H9 (cell line): ENCODE measurements at regions not wholly inside any gene's neighbourhood (a gene's known extent, or its start where the extent isn't known, plus 50 kb on each side); places are given as distances from the start of the nearest gene placed in this dataset.

Experiments
- DNase-seq: peaks from one replicate; pipeline ENCODE4 v3.0.0-alpha.2; 2017
- H2AFZ ChIP-seq: one replicate; pipeline ENCODE4 v1.6.1; 2013; ENCODE audit warnings: mild to moderate bottlenecking, low read length, control low read depth, moderate library complexity
- H2AK5ac ChIP-seq: 2 replicates; pipeline ENCODE4 v1.6.1; 2013; ENCODE audit warnings: low read length, control low read depth, mixed read lengths; ENCODE audit not compliant: insufficient read length
- H2BK120ac ChIP-seq: one replicate; pipeline ENCODE4 v1.6.1; 2013; ENCODE audit warnings: low read depth, mild to moderate bottlenecking, low read length, control low read depth, inconsistent platforms; ENCODE audit not compliant: poor library complexity, severe bottlenecking
- H2BK12ac ChIP-seq: 2 replicates; pipeline ENCODE4 v1.6.1; 2013; ENCODE audit warnings: low read length, control low read depth, mixed read lengths, low read depth; ENCODE audit not compliant: insufficient read length
- H2BK15ac ChIP-seq: 2 replicates; pipeline ENCODE4 v1.6.1; 2013; ENCODE audit warnings: low read depth, low read length, control low read depth
- H2BK20ac ChIP-seq: one replicate; pipeline ENCODE4 v1.6.1; 2013; ENCODE audit warnings: low read depth, mild to moderate bottlenecking, low read length, control low read depth, inconsistent platforms; ENCODE audit not compliant: poor library complexity, severe bottlenecking
- H2BK5ac ChIP-seq: 2 replicates; pipeline ENCODE4 v1.6.1; 2013; ENCODE audit warnings: low read length, control low read depth, mixed read lengths; ENCODE audit not compliant: insufficient read length
- H3K14ac ChIP-seq: 2 replicates; pipeline ENCODE4 v1.6.1; 2013; ENCODE audit warnings: low read length, control low read depth; ENCODE audit not compliant: insufficient read depth
- H3K18ac ChIP-seq: 2 replicates; pipeline ENCODE4 v1.6.1; 2013; ENCODE audit warnings: low read depth, mild to moderate bottlenecking, mixed read lengths, low read length, control low read depth; ENCODE audit not compliant: insufficient read length
- H3K23ac ChIP-seq: 2 replicates; pipeline ENCODE4 v1.6.1; 2013; ENCODE audit warnings: low read length, control low read depth, mixed read lengths, low read depth; ENCODE audit not compliant: insufficient read length
- H3K23me2 ChIP-seq: 2 replicates; pipeline ENCODE4 v1.6.1; 2013; ENCODE audit warnings: low read depth, mild to moderate bottlenecking, mixed read lengths, low read length, control low read depth; ENCODE audit not compliant: insufficient read length, poor library complexity, severe bottlenecking
- H3K27ac ChIP-seq: 2 replicates; pipeline ENCODE4 v1.5.1; 2013; ENCODE audit warnings: low read length, control low read depth, mixed read lengths, low read depth; ENCODE audit not compliant: insufficient read length
- H3K27me3 ChIP-seq: 2 replicates; pipeline ENCODE4 v1.6.1; 2013; ENCODE audit warnings: low read length, control low read depth, inconsistent platforms; ENCODE audit not compliant: insufficient read depth
- H3K4ac ChIP-seq: 2 replicates; pipeline ENCODE4 v1.6.1; 2013; ENCODE audit warnings: low read depth, mild to moderate bottlenecking, control low read depth, inconsistent platforms, low read length, moderate library complexity
- H3K4me1 ChIP-seq: 2 replicates; pipeline ENCODE4 v1.6.1; 2013; ENCODE audit warnings: low read length, control low read depth, inconsistent platforms; ENCODE audit not compliant: insufficient read depth
- H3K4me2 ChIP-seq: 2 replicates; pipeline ENCODE4 v1.6.1; 2013; ENCODE audit warnings: low read length, control low read depth, mixed read lengths; ENCODE audit not compliant: insufficient read length, insufficient read depth
- H3K56ac ChIP-seq: 2 replicates; pipeline ENCODE4 v1.6.1; 2013; ENCODE audit warnings: low read depth, mild to moderate bottlenecking, mixed read lengths, low read length, control low read depth; ENCODE audit not compliant: insufficient read length
- H3K79me1 ChIP-seq: 2 replicates; pipeline ENCODE4 v1.6.1; 2013; ENCODE audit warnings: low read depth, mild to moderate bottlenecking, moderate library complexity, low read length, control low read depth, inconsistent platforms; ENCODE audit not compliant: insufficient read depth, poor library complexity, severe bottlenecking
- H3K79me2 ChIP-seq: 2 replicates; pipeline ENCODE4 v1.6.1; 2013; ENCODE audit warnings: low read length, control low read depth, inconsistent platforms; ENCODE audit not compliant: insufficient read depth
- H3K9ac ChIP-seq: 2 replicates; pipeline ENCODE4 v1.6.1; 2013; ENCODE audit warnings: low read length, control low read depth, mixed read lengths; ENCODE audit not compliant: insufficient read length; ENCODE audit errors: extremely low read depth
- H3K9me3 ChIP-seq: one replicate; pipeline ENCODE4 v1.6.1; 2013; ENCODE audit warnings: low read depth, low read length, inconsistent platforms; ENCODE audit not compliant: control insufficient read depth
- H3T11ph ChIP-seq: one replicate; pipeline ENCODE4 v1.6.1; 2013; ENCODE audit warnings: mild to moderate bottlenecking, low read length, control low read depth, inconsistent platforms
- H4K20me1 ChIP-seq: one replicate; pipeline ENCODE4 v1.6.1; 2013; ENCODE audit not compliant: control insufficient read depth, insufficient read length, insufficient read depth
- H4K5ac ChIP-seq: 2 replicates; pipeline ENCODE4 v1.6.1; 2013; ENCODE audit warnings: low read depth, mild to moderate bottlenecking, mixed read lengths, low read length, control low read depth; ENCODE audit not compliant: insufficient read length
- H4K8ac ChIP-seq: replicated peaks from 2 replicates; pipeline ENCODE4 v1.6.1; 2013; ENCODE audit warnings: low read length, control low read depth, mixed read lengths, low read depth; ENCODE audit not compliant: insufficient read length
- H4K91ac ChIP-seq: 2 replicates; pipeline ENCODE4 v1.6.1; 2013; ENCODE audit warnings: low read depth, mild to moderate bottlenecking, moderate library complexity, mixed read lengths, low read length, control low read depth; ENCODE audit not compliant: insufficient read length
- H3K27ac Mint-ChIP-seq, 3 experiments: 2 replicates in 2 of 3; 3 replicates in 1 of 3; pipeline ENCODE4 v1.8.0; 2020 to 2021; ENCODE audit warnings: mixed read lengths in 3 of 3, mild to moderate bottlenecking in 1 of 3, moderate library complexity in 1 of 3
- H3K27me3 Mint-ChIP-seq: 2 replicates; pipeline ENCODE4 v1.8.0; 2021; ENCODE audit warnings: low read depth, mild to moderate bottlenecking, moderate library complexity, mixed read lengths
- H3K36me3 Mint-ChIP-seq, 3 experiments: 2 replicates in 2 of 3; 3 replicates in 1 of 3; pipeline ENCODE4 v1.8.0; 2020 to 2021; ENCODE audit warnings: low read depth in 3 of 3, mixed read lengths in 3 of 3; ENCODE audit not compliant: insufficient read depth in 1 of 3
- H3K4me1 Mint-ChIP-seq, 2 experiments: 2 replicates each; pipeline ENCODE4 v1.8.0; 2020; ENCODE audit warnings: mixed read lengths in 2 of 2
- H3K4me3 Mint-ChIP-seq, 2 experiments: 2 replicates in 1 of 2; 3 replicates in 1 of 2; pipeline ENCODE4 v1.8.0; 2020 to 2021; ENCODE audit warnings: mild to moderate bottlenecking in 2 of 2, mixed read lengths in 2 of 2, moderate library complexity in 1 of 2
- H3K9me3 Mint-ChIP-seq, 2 experiments: 2 replicates in 1 of 2; 3 replicates in 1 of 2; pipeline ENCODE4 v1.8.0; 2020; ENCODE audit warnings: mild to moderate bottlenecking in 2 of 2, mixed read lengths in 2 of 2, moderate library complexity in 1 of 2
- WGBS: extraction: QIAGEN DNeasy Blood & Tissue Kit; methylation state at CpG from one replicate; pipeline ENCODE4 v1.1.7; 2013; ENCODE audit warnings: missing lambda C conversion rate, low lambda C conversion rate, mixed read lengths; ENCODE audit not compliant: insufficient read length; ENCODE audit errors: extremely low coverage; 5-methylcytosine and 5-hydroxymethylcytosine counted together
- TF ChIP-seq, protein P1 (sequence below): fragments of 200-600 bp; sonication (generic); conservative IDR thresholded peaks from 3 replicates; pipeline ENCODE4 v1.8.0; 2021; ENCODE audit warnings: antibody characterized with exemption, mild to moderate bottlenecking

GRCh38 chr11:25771605-25772004 is 560.3 kb upstream of the ANO3 start:
- no peaks in the 10 kb centered on the region for H3K9me3 Mint-ChIP-seq
- H3K4ac ChIP-seq = no peak overlapping the region
- H3K4me3 Mint-ChIP-seq = no peak overlapping the region
- H4K5ac ChIP-seq = no peak overlapping the region
- H3K9me3 ChIP-seq = no peaks in the 10 kb centered on the region
- no peaks in the 10 kb centered on the region for H3K27me3 ChIP-seq
- H3K23me2 ChIP-seq = no peaks in the 10 kb centered on the region
- H2BK15ac ChIP-seq = no peak overlapping the region
- no peak overlapping the region for H3K14ac ChIP-seq
- H2AFZ ChIP-seq = no peak overlapping the region
- H2BK5ac ChIP-seq = no peak overlapping the region
- H4K20me1 ChIP-seq = no peaks in the 10 kb centered on the region
- no peak overlapping the region for H2BK120ac ChIP-seq
- no peak overlapping the region for H2BK20ac ChIP-seq
- no peak overlapping the region for H3K9ac ChIP-seq
- H3T11ph ChIP-seq = no peak overlapping the region
- H3K27me3 Mint-ChIP-seq = no peaks in the 10 kb centered on the region
- no peak overlapping the region for H2BK12ac ChIP-seq
- no peaks in the 10 kb centered on the region for H3K79me2 ChIP-seq
- no peaks in the 10 kb centered on the region for H3K79me1 ChIP-seq
- no peak overlapping the region for H3K23ac ChIP-seq
- H3K27ac Mint-ChIP-seq = no peak overlapping the region
- no peak overlapping the region for H3K27ac ChIP-seq
- H3K4me1 Mint-ChIP-seq = peaks cover 13 to 18% of the 10 kb centered on the region in 2 experiments
- no peak overlapping the region for H3K18ac ChIP-seq
- TF ChIP-seq, protein P1, sequence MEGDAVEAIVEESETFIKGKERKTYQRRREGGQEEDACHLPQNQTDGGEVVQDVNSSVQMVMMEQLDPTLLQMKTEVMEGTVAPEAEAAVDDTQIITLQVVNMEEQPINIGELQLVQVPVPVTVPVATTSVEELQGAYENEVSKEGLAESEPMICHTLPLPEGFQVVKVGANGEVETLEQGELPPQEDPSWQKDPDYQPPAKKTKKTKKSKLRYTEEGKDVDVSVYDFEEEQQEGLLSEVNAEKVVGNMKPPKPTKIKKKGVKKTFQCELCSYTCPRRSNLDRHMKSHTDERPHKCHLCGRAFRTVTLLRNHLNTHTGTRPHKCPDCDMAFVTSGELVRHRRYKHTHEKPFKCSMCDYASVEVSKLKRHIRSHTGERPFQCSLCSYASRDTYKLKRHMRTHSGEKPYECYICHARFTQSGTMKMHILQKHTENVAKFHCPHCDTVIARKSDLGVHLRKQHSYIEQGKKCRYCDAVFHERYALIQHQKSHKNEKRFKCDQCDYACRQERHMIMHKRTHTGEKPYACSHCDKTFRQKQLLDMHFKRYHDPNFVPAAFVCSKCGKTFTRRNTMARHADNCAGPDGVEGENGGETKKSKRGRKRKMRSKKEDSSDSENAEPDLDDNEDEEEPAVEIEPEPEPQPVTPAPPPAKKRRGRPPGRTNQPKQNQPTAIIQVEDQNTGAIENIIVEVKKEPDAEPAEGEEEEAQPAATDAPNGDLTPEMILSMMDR = no peak
- no peak overlapping the region for H3K4me2 ChIP-seq
- WGBS = no CpG with 5 or more reads among the region's 4 CpGs
- no peak overlapping the region for H4K8ac ChIP-seq
- H4K91ac ChIP-seq = no peak overlapping the region
- no peak overlapping the region for H3K56ac ChIP-seq
- H3K36me3 Mint-ChIP-seq = no peaks in the 10 kb centered on the region
- H2AK5ac ChIP-seq = no peak overlapping the region
- DNase-seq = no peak
- no peaks in the 10 kb centered on the region; the same call in 1 of the 2 replicates for H3K4me1 ChIP-seq
